GM12874 (cell line): ENCODE measurements at regions not wholly inside any gene's neighbourhood (a gene's known extent, or its start where the extent isn't known, plus 50 kb on each side); places are given as distances from the start of the nearest gene placed in this dataset.

ENCODE experiments used
- CTCF ChIP-seq: IDR thresholded peaks from 2 replicates; pipeline ENCODE4 v1.5.1; 2011; ENCODE audit warnings: low read depth, mild to moderate bottlenecking, control low read depth, low read length, moderate library complexity; ENCODE audit not compliant: insufficient read depth

DNA sequence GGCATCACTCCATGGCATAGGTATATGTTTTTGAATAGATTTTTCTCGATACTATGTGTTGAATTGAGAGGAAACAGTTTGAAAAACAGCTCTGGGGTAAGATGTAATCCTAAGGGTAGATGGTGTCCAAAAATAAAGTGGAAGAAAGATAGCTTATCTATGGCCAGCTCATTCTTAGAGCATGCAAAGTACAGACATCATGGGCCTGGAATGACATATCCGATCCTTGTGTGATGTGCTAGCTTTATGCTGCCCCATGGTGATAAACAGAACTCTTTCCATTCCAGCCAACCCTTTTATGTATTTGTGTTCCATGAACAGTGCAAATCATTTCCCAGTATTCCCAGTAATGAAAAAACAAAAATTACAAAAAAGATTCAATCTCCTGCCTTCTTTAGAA lies 390.2 kb upstream of the NXPH2 start:
- TF ChIP-seq CTCF: no peak

DNA sequence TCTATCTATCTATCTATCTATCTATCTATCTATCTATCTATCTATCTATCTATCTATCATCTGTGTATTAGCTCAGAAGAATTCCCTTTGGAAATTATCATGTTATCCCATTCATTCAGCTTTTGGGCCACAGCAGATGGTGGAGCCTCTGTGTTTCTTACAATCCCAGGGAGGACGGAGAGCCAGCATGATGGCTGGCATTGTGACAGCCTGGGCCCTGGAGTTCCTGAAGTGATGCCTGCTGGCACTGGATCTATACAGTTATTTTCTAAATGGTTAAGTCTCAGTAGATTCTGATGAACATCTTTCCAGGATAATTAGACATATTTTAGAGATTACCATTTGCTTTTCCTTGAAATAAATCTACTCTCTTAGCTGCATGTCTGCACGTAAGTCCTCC lies 385.4 kb upstream of the NXPH2 start:
- TF ChIP-seq CTCF: no peak

GRCh38 chr2:139165041-139165440 lies 384.9 kb upstream of the NXPH2 start:
- TF ChIP-seq CTCF: no peak

- no peak for TF ChIP-seq CTCF
Measured at GRCh38 chr2:139162957-139163356, 382.8 kb upstream of the NXPH2 start.

- TF ChIP-seq CTCF: no peak
Measured at GRCh38 chr2:139162456-139162855, 382.3 kb upstream of the NXPH2 start.

DNA sequence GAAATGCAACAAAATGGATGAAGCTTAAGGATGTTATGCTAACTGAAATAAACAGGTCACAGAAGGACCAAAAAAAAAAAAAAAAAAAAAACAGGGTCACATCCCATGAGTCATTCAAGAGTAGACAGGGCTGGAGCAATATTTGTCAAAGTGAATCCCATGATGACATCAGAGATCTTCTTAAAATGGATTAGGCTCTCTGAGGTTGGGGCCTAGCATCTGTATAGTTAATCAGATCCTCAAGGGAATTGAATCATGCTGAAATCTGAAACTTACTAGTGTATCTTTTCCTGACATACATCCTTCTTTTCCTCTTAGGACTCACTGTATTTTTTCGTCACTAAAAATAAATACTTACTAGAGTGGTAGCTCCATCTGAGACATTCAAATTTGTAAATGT lies 380.6 kb upstream of the NXPH2 start:
- no peak for TF ChIP-seq CTCF

DNA sequence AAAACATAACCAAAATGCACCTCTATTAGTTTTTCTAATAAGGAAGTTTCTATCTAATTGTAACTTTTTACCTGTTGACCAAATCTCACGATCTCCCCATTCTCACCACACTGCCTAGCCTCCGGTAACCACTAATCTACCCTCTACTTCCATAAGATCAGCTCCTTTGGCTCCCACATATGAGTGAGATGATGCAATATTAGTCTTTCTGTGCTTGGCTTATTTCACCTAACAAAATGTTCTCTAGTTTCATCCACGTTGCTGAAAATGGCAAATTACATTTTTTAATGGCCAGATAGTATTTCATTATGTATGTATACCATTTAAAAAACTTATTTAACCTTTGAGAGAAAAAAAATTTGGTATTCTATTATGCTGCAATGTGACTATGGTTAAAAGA lies 379.0 kb upstream of the NXPH2 start:
- TF ChIP-seq CTCF: no peak

- no peak for TF ChIP-seq CTCF
Measured at GRCh38 chr2:139156730-139157129, 376.5 kb upstream of the NXPH2 start.
